H9 (cell line): ENCODE measurements at regions not wholly inside any gene's neighbourhood (a gene's known extent, or its start where the extent isn't known, plus 50 kb on each side); places are given as distances from the start of the nearest gene placed in this dataset.
"Not testable (repeated sequence)": the region's sequence is repeated elsewhere in the genome, so short reads cannot be mapped to it uniquely, and the experiment has no call there.

Source experiments
- DNase-seq: peaks from one replicate; pipeline ENCODE4 v3.0.0-alpha.2; 2017
- H2AFZ ChIP-seq: one replicate; pipeline ENCODE4 v1.6.1; 2013; ENCODE audit warnings: mild to moderate bottlenecking, low read length, control low read depth, moderate library complexity
- H2AK5ac ChIP-seq: 2 replicates; pipeline ENCODE4 v1.6.1; 2013; ENCODE audit warnings: low read length, control low read depth, mixed read lengths; ENCODE audit not compliant: insufficient read length
- H2BK120ac ChIP-seq: one replicate; pipeline ENCODE4 v1.6.1; 2013; ENCODE audit warnings: low read depth, mild to moderate bottlenecking, low read length, control low read depth, inconsistent platforms; ENCODE audit not compliant: poor library complexity, severe bottlenecking
- H2BK12ac ChIP-seq: 2 replicates; pipeline ENCODE4 v1.6.1; 2013; ENCODE audit warnings: low read length, control low read depth, mixed read lengths, low read depth; ENCODE audit not compliant: insufficient read length
- H2BK15ac ChIP-seq: 2 replicates; pipeline ENCODE4 v1.6.1; 2013; ENCODE audit warnings: low read depth, low read length, control low read depth
- H2BK20ac ChIP-seq: one replicate; pipeline ENCODE4 v1.6.1; 2013; ENCODE audit warnings: low read depth, mild to moderate bottlenecking, low read length, control low read depth, inconsistent platforms; ENCODE audit not compliant: poor library complexity, severe bottlenecking
- H2BK5ac ChIP-seq: 2 replicates; pipeline ENCODE4 v1.6.1; 2013; ENCODE audit warnings: low read length, control low read depth, mixed read lengths; ENCODE audit not compliant: insufficient read length
- H3K14ac ChIP-seq: 2 replicates; pipeline ENCODE4 v1.6.1; 2013; ENCODE audit warnings: low read length, control low read depth; ENCODE audit not compliant: insufficient read depth
- H3K18ac ChIP-seq: 2 replicates; pipeline ENCODE4 v1.6.1; 2013; ENCODE audit warnings: low read depth, mild to moderate bottlenecking, mixed read lengths, low read length, control low read depth; ENCODE audit not compliant: insufficient read length
- H3K23ac ChIP-seq: 2 replicates; pipeline ENCODE4 v1.6.1; 2013; ENCODE audit warnings: low read length, control low read depth, mixed read lengths, low read depth; ENCODE audit not compliant: insufficient read length
- H3K23me2 ChIP-seq: 2 replicates; pipeline ENCODE4 v1.6.1; 2013; ENCODE audit warnings: low read depth, mild to moderate bottlenecking, mixed read lengths, low read length, control low read depth; ENCODE audit not compliant: insufficient read length, poor library complexity, severe bottlenecking
- H3K27ac ChIP-seq: 2 replicates; pipeline ENCODE4 v1.5.1; 2013; ENCODE audit warnings: low read length, control low read depth, mixed read lengths, low read depth; ENCODE audit not compliant: insufficient read length
- H3K27me3 ChIP-seq: 2 replicates; pipeline ENCODE4 v1.6.1; 2013; ENCODE audit warnings: low read length, control low read depth, inconsistent platforms; ENCODE audit not compliant: insufficient read depth
- H3K4ac ChIP-seq: 2 replicates; pipeline ENCODE4 v1.6.1; 2013; ENCODE audit warnings: low read depth, mild to moderate bottlenecking, control low read depth, inconsistent platforms, low read length, moderate library complexity
- H3K4me1 ChIP-seq: 2 replicates; pipeline ENCODE4 v1.6.1; 2013; ENCODE audit warnings: low read length, control low read depth, inconsistent platforms; ENCODE audit not compliant: insufficient read depth
- H3K4me2 ChIP-seq: 2 replicates; pipeline ENCODE4 v1.6.1; 2013; ENCODE audit warnings: low read length, control low read depth, mixed read lengths; ENCODE audit not compliant: insufficient read length, insufficient read depth
- H3K56ac ChIP-seq: 2 replicates; pipeline ENCODE4 v1.6.1; 2013; ENCODE audit warnings: low read depth, mild to moderate bottlenecking, mixed read lengths, low read length, control low read depth; ENCODE audit not compliant: insufficient read length
- H3K79me1 ChIP-seq: 2 replicates; pipeline ENCODE4 v1.6.1; 2013; ENCODE audit warnings: low read depth, mild to moderate bottlenecking, moderate library complexity, low read length, control low read depth, inconsistent platforms; ENCODE audit not compliant: insufficient read depth, poor library complexity, severe bottlenecking
- H3K79me2 ChIP-seq: 2 replicates; pipeline ENCODE4 v1.6.1; 2013; ENCODE audit warnings: low read length, control low read depth, inconsistent platforms; ENCODE audit not compliant: insufficient read depth
- H3K9ac ChIP-seq: 2 replicates; pipeline ENCODE4 v1.6.1; 2013; ENCODE audit warnings: low read length, control low read depth, mixed read lengths; ENCODE audit not compliant: insufficient read length; ENCODE audit errors: extremely low read depth
- H3K9me3 ChIP-seq: one replicate; pipeline ENCODE4 v1.6.1; 2013; ENCODE audit warnings: low read depth, low read length, inconsistent platforms; ENCODE audit not compliant: control insufficient read depth
- H3T11ph ChIP-seq: one replicate; pipeline ENCODE4 v1.6.1; 2013; ENCODE audit warnings: mild to moderate bottlenecking, low read length, control low read depth, inconsistent platforms
- H4K20me1 ChIP-seq: one replicate; pipeline ENCODE4 v1.6.1; 2013; ENCODE audit not compliant: control insufficient read depth, insufficient read length, insufficient read depth
- H4K5ac ChIP-seq: 2 replicates; pipeline ENCODE4 v1.6.1; 2013; ENCODE audit warnings: low read depth, mild to moderate bottlenecking, mixed read lengths, low read length, control low read depth; ENCODE audit not compliant: insufficient read length
- H4K8ac ChIP-seq: replicated peaks from 2 replicates; pipeline ENCODE4 v1.6.1; 2013; ENCODE audit warnings: low read length, control low read depth, mixed read lengths, low read depth; ENCODE audit not compliant: insufficient read length
- H4K91ac ChIP-seq: 2 replicates; pipeline ENCODE4 v1.6.1; 2013; ENCODE audit warnings: low read depth, mild to moderate bottlenecking, moderate library complexity, mixed read lengths, low read length, control low read depth; ENCODE audit not compliant: insufficient read length
- H3K27ac Mint-ChIP-seq, 3 experiments: 2 replicates in 2 of 3; 3 replicates in 1 of 3; pipeline ENCODE4 v1.8.0; 2020 to 2021; ENCODE audit warnings: mixed read lengths in 3 of 3, mild to moderate bottlenecking in 1 of 3, moderate library complexity in 1 of 3
- H3K27me3 Mint-ChIP-seq: 2 replicates; pipeline ENCODE4 v1.8.0; 2021; ENCODE audit warnings: low read depth, mild to moderate bottlenecking, moderate library complexity, mixed read lengths
- H3K36me3 Mint-ChIP-seq, 3 experiments: 2 replicates in 2 of 3; 3 replicates in 1 of 3; pipeline ENCODE4 v1.8.0; 2020 to 2021; ENCODE audit warnings: low read depth in 3 of 3, mixed read lengths in 3 of 3; ENCODE audit not compliant: insufficient read depth in 1 of 3
- H3K4me1 Mint-ChIP-seq, 2 experiments: 2 replicates each; pipeline ENCODE4 v1.8.0; 2020; ENCODE audit warnings: mixed read lengths in 2 of 2
- H3K4me3 Mint-ChIP-seq, 2 experiments: 2 replicates in 1 of 2; 3 replicates in 1 of 2; pipeline ENCODE4 v1.8.0; 2020 to 2021; ENCODE audit warnings: mild to moderate bottlenecking in 2 of 2, mixed read lengths in 2 of 2, moderate library complexity in 1 of 2
- H3K9me3 Mint-ChIP-seq, 2 experiments: 2 replicates in 1 of 2; 3 replicates in 1 of 2; pipeline ENCODE4 v1.8.0; 2020; ENCODE audit warnings: mild to moderate bottlenecking in 2 of 2, mixed read lengths in 2 of 2, moderate library complexity in 1 of 2
- WGBS: extraction: QIAGEN DNeasy Blood & Tissue Kit; methylation state at CpG from one replicate; pipeline ENCODE4 v1.1.7; 2013; ENCODE audit warnings: missing lambda C conversion rate, low lambda C conversion rate, mixed read lengths; ENCODE audit not compliant: insufficient read length; ENCODE audit errors: extremely low coverage; 5-methylcytosine and 5-hydroxymethylcytosine counted together

GRCh38 chr9:62677016-62677415 lies 1487.2 kb downstream of the SPATA31A7 start:
- H3K14ac ChIP-seq, H2BK120ac ChIP-seq, H3K23ac ChIP-seq: not testable (repeated sequence)

GRCh38 chr9:62678336-62678735 lies 1488.5 kb downstream of the SPATA31A7 start:
- not testable (repeated sequence) for H3K18ac ChIP-seq, DNase-seq, H3K27ac Mint-ChIP-seq, H2BK5ac ChIP-seq, H2AFZ ChIP-seq, H3K4me2 ChIP-seq, H3K4me3 Mint-ChIP-seq, H3T11ph ChIP-seq, H3K79me1 ChIP-seq, H4K20me1 ChIP-seq, H4K8ac ChIP-seq, H3K79me2 ChIP-seq, H4K5ac ChIP-seq, H3K27me3 Mint-ChIP-seq, H2BK120ac ChIP-seq, H3K56ac ChIP-seq, H4K91ac ChIP-seq, H3K9me3 Mint-ChIP-seq, H3K14ac ChIP-seq, H2BK12ac ChIP-seq, H3K9me3 ChIP-seq, H3K4ac ChIP-seq, H3K23ac ChIP-seq, H2BK15ac ChIP-seq, H2AK5ac ChIP-seq, H3K23me2 ChIP-seq, H3K4me1 Mint-ChIP-seq, H3K36me3 Mint-ChIP-seq, H3K4me1 ChIP-seq, H3K27ac ChIP-seq, H2BK20ac ChIP-seq, H3K27me3 ChIP-seq, H3K9ac ChIP-seq
- WGBS = no CpG with 5 or more reads among the region's 1 CpG

More at GRCh38 chr9:62677016-62677415, 1487.2 kb downstream of the SPATA31A7 start:
- not testable (repeated sequence) for H2BK12ac ChIP-seq, H3K4me1 ChIP-seq, H3T11ph ChIP-seq, H2BK5ac ChIP-seq, H3K27ac Mint-ChIP-seq, H3K23me2 ChIP-seq, H3K56ac ChIP-seq, H2BK15ac ChIP-seq, H4K91ac ChIP-seq, H3K4me3 Mint-ChIP-seq, H3K27me3 ChIP-seq, H4K5ac ChIP-seq, H3K4ac ChIP-seq, H2AFZ ChIP-seq, H3K4me2 ChIP-seq, H2AK5ac ChIP-seq, H3K79me1 ChIP-seq, H3K9me3 Mint-ChIP-seq, DNase-seq, H4K8ac ChIP-seq, H3K9ac ChIP-seq, H3K27me3 Mint-ChIP-seq, H4K20me1 ChIP-seq, H3K36me3 Mint-ChIP-seq, H3K4me1 Mint-ChIP-seq, H3K79me2 ChIP-seq, H2BK20ac ChIP-seq, H3K9me3 ChIP-seq, H3K27ac ChIP-seq, H3K18ac ChIP-seq
- WGBS = no CpG with 5 or more reads among the region's 6 CpGs
